Dedifferentiated amniotic fluid mesenchymal stem cell (primary cell): ENCODE measurements at regions not wholly inside any gene's neighbourhood (a gene's known extent, or its start where the extent isn't known, plus 50 kb on each side); places are given as distances from the start of the nearest gene placed in this dataset.
"Not testable (repeated sequence)": the region's sequence is repeated elsewhere in the genome, so short reads cannot be mapped to it uniquely, and the experiment has no call there.

ENCODE experiments used
- DNase-seq: peaks from one replicate; pipeline ENCODE4 v3.0.0-alpha.2; 2016; ENCODE audit errors: extremely low spot score

DNA sequence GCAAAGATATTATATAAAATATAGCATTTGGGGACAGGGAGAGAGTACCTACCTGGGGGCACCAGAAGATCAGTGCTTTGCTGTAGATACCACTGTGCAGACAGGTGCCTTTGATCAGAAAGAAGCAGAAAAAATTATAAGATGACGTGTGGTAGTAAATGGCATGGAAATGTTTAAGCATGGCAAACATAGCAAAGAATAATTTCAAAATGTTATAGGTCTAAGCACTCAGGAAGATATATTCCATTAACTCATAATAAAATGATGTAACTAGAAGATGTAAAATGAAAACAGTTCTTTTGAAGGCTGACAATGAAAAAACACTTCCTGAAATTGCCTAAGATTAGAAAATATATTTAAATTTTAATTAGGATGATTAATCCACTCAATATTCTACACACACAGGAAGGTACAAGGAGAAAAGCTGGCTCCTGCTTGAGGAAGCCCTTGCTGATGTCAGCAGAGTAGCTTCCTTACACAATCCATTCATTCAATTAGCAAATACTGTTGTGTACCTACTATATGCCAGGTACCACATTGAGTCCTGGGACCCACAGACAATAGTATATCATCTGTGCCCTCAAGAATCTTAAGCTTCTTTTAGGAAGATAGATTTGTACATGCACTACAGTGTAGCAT lies 290.2 kb upstream of the CNR1 start:
- no peak for DNase-seq

- no peak for DNase-seq
Observed at GRCh38 chr6:88455317-88455716, 289.2 kb upstream of the CNR1 start.

GRCh38 chr6:88454658-88455057 lies 288.5 kb upstream of the CNR1 start:
- no peak for DNase-seq

DNA sequence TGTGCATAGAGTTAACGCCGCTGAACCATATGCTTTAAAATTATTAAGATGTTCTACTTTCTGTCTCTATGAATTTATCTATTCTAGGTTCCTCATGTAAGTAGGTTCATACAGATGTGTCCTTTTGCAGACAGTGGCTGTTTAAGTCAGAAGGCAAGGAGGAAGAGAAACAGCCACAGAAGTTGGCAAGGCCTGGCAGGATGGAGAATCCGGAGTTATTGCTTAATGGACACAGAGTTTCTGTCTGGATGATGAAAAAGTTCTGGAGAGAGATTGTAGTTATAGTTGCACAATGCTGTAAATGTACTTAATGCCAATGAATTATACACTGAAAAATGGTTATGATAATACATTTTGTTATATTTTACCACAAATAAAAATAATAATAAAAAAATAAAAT lies 283.6 kb upstream of the CNR1 start:
- DNase-seq = no peak

DNA sequence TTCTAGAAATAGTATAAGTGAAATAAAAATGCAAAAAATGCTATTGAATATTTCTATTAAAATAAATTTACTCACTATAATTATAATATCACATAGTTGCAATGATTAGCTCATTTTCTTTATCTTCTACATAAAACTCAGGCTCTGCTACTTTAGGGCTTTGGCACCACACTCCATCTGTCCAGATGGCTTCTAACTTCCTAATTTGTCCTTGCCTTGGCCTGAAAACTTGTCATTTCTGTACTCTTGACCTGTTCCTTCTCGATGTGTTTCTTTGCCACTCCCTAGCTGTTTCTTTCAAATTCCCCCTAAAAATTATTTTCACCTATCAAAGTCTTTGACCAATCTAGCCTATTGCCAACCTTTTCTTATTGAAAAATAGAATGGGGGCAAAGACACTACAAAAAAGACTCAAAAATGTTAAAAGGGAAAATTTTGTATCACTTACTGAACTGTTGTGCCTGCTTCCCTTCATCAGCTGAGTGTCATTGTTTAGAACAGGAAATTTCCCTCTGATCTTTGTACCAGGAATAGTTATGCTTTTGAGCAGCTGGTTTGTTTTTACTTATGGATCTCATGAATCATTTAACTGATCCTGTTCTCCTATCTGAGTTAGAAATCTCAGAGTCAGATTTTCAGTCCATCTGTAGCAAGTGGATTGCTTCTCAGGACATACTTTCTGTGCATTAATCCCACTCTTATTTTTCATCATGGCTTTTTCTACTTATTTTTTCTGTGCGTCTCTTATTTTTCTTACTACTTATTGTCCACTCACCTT lies 279.2 kb upstream of the CNR1 start:
- no peak for DNase-seq

GRCh38 chr6:88443554-88443953 lies 277.4 kb upstream of the CNR1 start:
- no peak for DNase-seq

GRCh38 chr6:88442737-88443136 lies 276.6 kb upstream of the CNR1 start:
- no peak for DNase-seq

- no peak for DNase-seq
Observed at GRCh38 chr6:88441346-88441745, 275.2 kb upstream of the CNR1 start.

- DNase-seq = no peak
Observed at GRCh38 chr6:88428068-88428467, 261.9 kb upstream of the CNR1 start.

DNA sequence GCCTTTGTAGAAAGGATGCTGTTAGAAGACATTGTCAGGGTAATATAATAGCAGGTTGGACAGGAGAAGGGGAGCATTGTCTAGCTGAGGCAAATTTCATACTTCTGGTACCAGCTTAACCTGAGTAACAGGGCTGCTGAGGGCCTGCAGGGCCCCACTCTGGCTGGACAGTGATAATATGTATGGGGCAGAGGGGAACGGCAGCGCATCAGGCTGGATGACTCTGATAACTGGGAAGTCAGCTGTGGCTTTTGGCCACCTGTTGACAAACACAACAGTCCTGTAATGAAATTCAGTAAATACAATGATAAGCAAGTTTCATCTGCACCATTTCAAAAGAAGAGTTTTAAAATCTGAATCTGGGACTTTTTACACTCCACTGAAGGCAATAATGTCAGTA lies 259.9 kb upstream of the CNR1 start:
- no peak for DNase-seq

DNA sequence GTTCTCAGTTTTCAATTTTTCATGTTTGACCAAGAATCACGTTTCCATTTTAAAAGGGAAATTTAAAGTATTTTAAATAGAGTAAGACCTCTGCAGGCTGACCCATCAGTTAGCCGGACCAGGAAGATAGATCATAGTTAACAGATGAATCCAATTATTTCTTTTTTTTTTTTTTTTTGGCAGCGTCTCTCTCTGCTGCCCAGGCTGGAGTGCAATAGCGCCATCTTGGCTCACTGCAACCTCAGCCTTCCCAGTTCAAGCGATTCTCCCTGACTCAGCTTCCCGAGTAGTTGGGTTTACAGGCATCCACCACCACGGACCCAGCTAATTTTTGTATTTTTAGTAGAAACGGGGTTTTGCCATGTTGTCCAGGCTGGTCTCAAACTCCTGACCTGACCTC lies 256.7 kb upstream of the CNR1 start:
- DNase-seq = no peak

- not testable (repeated sequence) for DNase-seq
Observed at GRCh38 chr6:88420967-88421488, 254.9 kb upstream of the CNR1 start.

DNA sequence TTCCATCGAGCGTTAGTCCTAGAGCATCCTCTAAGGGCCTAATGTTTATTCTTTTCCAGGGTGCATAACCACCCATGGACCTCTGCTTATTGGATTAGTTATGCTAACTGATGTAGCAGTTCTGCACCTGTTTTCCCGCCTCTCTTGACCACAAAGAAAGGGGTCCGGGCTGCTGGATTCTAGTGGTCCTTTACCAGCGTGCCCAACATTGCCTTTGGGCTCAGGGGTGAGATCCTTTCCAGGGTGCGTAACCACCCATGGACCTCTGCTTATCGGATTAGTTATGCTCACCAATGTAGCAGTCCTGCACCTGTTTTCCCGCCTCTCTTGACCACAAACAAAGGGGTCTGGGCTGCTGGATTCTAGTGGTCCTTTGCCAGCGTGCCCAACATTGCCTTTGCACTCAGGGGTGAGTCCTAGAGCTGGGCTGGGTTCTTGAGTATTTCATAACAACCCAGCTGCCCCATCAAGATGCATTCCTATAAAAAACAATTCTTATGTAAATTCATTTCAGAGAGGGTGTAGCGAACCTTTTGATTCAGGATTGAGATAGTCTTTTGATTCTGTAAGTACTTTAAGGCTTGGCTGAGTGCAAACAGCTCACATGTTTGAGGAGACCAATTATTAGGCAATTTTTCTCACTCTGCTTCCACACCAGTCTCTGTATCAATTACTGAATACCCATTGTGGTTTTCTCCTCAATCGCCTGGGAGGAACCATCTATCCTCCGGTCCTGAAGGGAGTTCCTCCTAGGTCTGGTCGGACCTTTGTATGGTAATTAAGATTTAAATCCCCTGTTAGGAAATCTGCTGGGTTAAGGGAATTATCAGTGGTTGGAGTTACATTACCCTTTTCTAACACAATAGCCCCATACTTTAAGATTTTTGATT lies 253.0 kb upstream of the CNR1 start:
- not testable (repeated sequence) for DNase-seq

DNA sequence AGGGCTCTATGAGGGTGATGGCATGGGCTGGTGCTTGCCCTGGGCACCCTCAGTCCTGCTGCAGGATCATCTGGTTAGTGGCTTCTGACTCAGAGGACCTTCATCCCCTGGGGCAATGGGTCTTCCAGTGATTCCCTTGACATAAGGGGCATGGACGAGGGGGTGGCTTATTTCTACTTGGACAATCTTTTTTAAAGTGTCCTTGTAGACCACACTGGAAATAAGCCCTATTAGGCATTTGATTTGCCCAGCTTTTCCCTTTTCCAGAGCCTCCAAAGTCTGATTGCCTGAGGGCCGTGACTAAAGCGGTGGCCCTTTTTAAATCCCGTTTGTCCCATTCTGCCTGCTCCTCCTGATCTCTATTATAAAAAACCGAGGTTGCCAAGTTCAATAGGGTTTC lies 251.2 kb upstream of the CNR1 start:
- not testable (repeated sequence) for DNase-seq

- DNase-seq = no peak
Observed at GRCh38 chr6:88413459-88413858, 247.3 kb upstream of the CNR1 start.

DNA sequence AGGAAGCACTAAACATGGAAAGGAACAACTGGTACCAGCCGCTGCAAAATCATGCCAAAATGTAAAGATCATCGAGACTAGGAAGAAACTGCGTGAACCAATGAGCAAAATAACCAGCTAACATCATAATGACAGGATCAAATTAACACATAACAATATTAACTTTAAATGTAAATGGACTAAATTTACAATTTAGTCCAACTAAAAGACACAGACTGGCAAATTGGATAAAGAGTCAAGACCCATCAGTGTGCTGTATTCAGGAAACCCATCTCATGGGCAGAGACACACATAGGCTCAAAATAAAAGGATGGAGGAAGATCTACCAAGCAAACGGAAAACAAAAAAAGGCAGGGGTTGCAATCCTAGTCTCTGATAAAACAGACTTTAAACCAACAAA lies 242.2 kb upstream of the CNR1 start:
- not testable (repeated sequence) for DNase-seq

GRCh38 chr6:88406674-88407073 lies 240.5 kb upstream of the CNR1 start:
- not testable (repeated sequence) for DNase-seq

GRCh38 chr6:88403486-88403885 lies 237.3 kb upstream of the CNR1 start:
- no peak for DNase-seq

GRCh38 chr6:88402909-88403308 lies 236.8 kb upstream of the CNR1 start:
- no peak for DNase-seq

- DNase-seq = not testable (repeated sequence)
Observed at GRCh38 chr6:88390998-88391397, 224.9 kb upstream of the CNR1 start.

- DNase-seq = no peak
Observed at GRCh38 chr6:88388589-88388988, 222.4 kb upstream of the CNR1 start.

GRCh38 chr6:88386167-88386566 lies 220.0 kb upstream of the CNR1 start:
- DNase-seq = no peak
